Astrocyte (in vitro differentiated cells and primary cell): ENCODE measurements at regions not wholly inside any gene's neighbourhood (a gene's known extent, or its start where the extent isn't known, plus 50 kb on each side); places are given as distances from the start of the nearest gene placed in this dataset.

Experiments used
- DNase-seq: peaks from one replicate; pipeline ENCODE4 v3.0.0-alpha.2; 2010; ENCODE audit warnings: low read depth
- FAIRE-seq: peaks from 2 replicates; lab custom pipeline; 2011; peaks lifted over from hg19 to GRCh38; lab: Jason Lieb, UNC
- H2AFZ ChIP-seq: 2 replicates; pipeline ENCODE4 v1.6.0; 2012; ENCODE audit warnings: low read depth, low read length, inconsistent platforms
- H3K27ac ChIP-seq: 2 replicates; pipeline ENCODE4 v1.5.1; 2011; ENCODE audit warnings: low read depth, low read length, inconsistent platforms
- H3K27me3 ChIP-seq: 2 replicates; pipeline ENCODE4 v1.6.0; 2011; ENCODE audit warnings: low read length, inconsistent platforms; ENCODE audit not compliant: insufficient read depth
- H3K36me3 ChIP-seq: 2 replicates; pipeline ENCODE4 v1.5.1; 2011; ENCODE audit warnings: low read length, inconsistent platforms; ENCODE audit not compliant: insufficient read depth
- H3K4me1 ChIP-seq: 2 replicates; pipeline ENCODE4 v1.5.1; 2011; ENCODE audit warnings: low read length, inconsistent platforms; ENCODE audit not compliant: insufficient read depth
- H3K4me2 ChIP-seq: 2 replicates; pipeline ENCODE4 v1.6.0; 2012; ENCODE audit warnings: low read length, inconsistent platforms
- H3K4me3 ChIP-seq: 2 replicates; pipeline ENCODE4 v1.5.1; 2011; ENCODE audit warnings: low read depth, mild to moderate bottlenecking, low read length, inconsistent platforms; ENCODE audit not compliant: insufficient read depth
- H3K79me2 ChIP-seq: 2 replicates; pipeline ENCODE4 v1.6.0; 2012; ENCODE audit warnings: mild to moderate bottlenecking, low read length, inconsistent platforms; ENCODE audit not compliant: insufficient read depth
- H3K9ac ChIP-seq: 2 replicates; pipeline ENCODE4 v1.6.0; 2012; ENCODE audit warnings: mild to moderate bottlenecking, low read length, inconsistent platforms
- H3K9me3 ChIP-seq: 2 replicates; pipeline ENCODE4 v1.5.1; 2012; ENCODE audit warnings: low read depth, mild to moderate bottlenecking, low read length, inconsistent platforms; ENCODE audit not compliant: insufficient read depth
- H4K20me1 ChIP-seq: 2 replicates; pipeline ENCODE4 v1.6.0; 2012; ENCODE audit warnings: low read length, inconsistent platforms; ENCODE audit not compliant: insufficient read depth
- H3K27ac Mint-ChIP-seq: one replicate; pipeline ENCODE4 v1.8.0; 2021; ENCODE audit warnings: mild to moderate bottlenecking, mixed read lengths; ENCODE audit not compliant: unreplicated experiment
- H3K27me3 Mint-ChIP-seq: one replicate; pipeline ENCODE4 v1.8.0; 2021; ENCODE audit warnings: low read depth, mixed read lengths; ENCODE audit not compliant: unreplicated experiment
- H3K36me3 Mint-ChIP-seq: one replicate; pipeline ENCODE4 v1.8.0; 2021; ENCODE audit warnings: low read depth, mixed read lengths; ENCODE audit not compliant: unreplicated experiment
- H3K4me1 Mint-ChIP-seq: one replicate; pipeline ENCODE4 v1.8.0; 2021; ENCODE audit warnings: low read depth, mixed read lengths; ENCODE audit not compliant: unreplicated experiment
- H3K4me3 Mint-ChIP-seq: one replicate; pipeline ENCODE4 v1.8.0; 2021; ENCODE audit warnings: mild to moderate bottlenecking, moderate library complexity, mixed read lengths; ENCODE audit not compliant: unreplicated experiment
- H3K9me3 Mint-ChIP-seq: one replicate; pipeline ENCODE4 v1.8.0; 2021; ENCODE audit warnings: mild to moderate bottlenecking, mixed read lengths; ENCODE audit not compliant: unreplicated experiment
- CTCF ChIP-seq: IDR thresholded peaks from 2 replicates; pipeline ENCODE4 v1.5.1; 2011; ENCODE audit warnings: low read depth, mild to moderate bottlenecking, inconsistent platforms, low read length, moderate library complexity; ENCODE audit not compliant: insufficient read depth
- EZH2 ChIP-seq: IDR thresholded peaks from 2 replicates; pipeline ENCODE4 v1.6.1; 2012; ENCODE audit warnings: mild to moderate bottlenecking, low read length, inconsistent platforms; ENCODE audit not compliant: insufficient read depth

- no peaks in the 10 kb centered on the region for H3K36me3 ChIP-seq
- no peaks in the 10 kb centered on the region for H3K27me3 Mint-ChIP-seq
- H3K9ac ChIP-seq, result no peak overlapping the region
- no peak overlapping the region for H3K4me3 Mint-ChIP-seq
- no peaks in the 10 kb centered on the region for H3K4me1 ChIP-seq
- H3K9me3 Mint-ChIP-seq, result no peaks in the 10 kb centered on the region
- no peak overlapping the region for H3K4me3 ChIP-seq
- H3K4me1 Mint-ChIP-seq, result no peaks in the 10 kb centered on the region
- H4K20me1 ChIP-seq, result no peaks in the 10 kb centered on the region
- no peaks in the 10 kb centered on the region for H3K27me3 ChIP-seq
- no peak for TF ChIP-seq CTCF
- TF ChIP-seq EZH2, result no peak
- H3K36me3 Mint-ChIP-seq, result no peaks in the 10 kb centered on the region
- H3K79me2 ChIP-seq, result no peaks in the 10 kb centered on the region
- H2AFZ ChIP-seq, result no peak overlapping the region
- no peak overlapping the region for H3K4me2 ChIP-seq
- H3K27ac ChIP-seq, result no peak overlapping the region
- FAIRE-seq (no peak), DNase-seq (no peak)
- H3K9me3 ChIP-seq, result no peaks in the 10 kb centered on the region
- no peak overlapping the region for H3K27ac Mint-ChIP-seq
These were observed 340.2 kb downstream of the SLCO4C1 start for GRCh38 chr5:101955891-101956290.

GRCh38 chr5:101950019-101950418, 346.1 kb downstream of the SLCO4C1 start:
- H3K9ac ChIP-seq, result no peak overlapping the region
- no peak for TF ChIP-seq CTCF
- TF ChIP-seq EZH2, result no peak
- no peak for FAIRE-seq

GRCh38 chr5:101948615-101949014, 347.5 kb downstream of the SLCO4C1 start:
- no peaks in the 10 kb centered on the region for H3K27me3 ChIP-seq
- H3K79me2 ChIP-seq, result no peaks in the 10 kb centered on the region
- H3K4me1 ChIP-seq, result no peaks in the 10 kb centered on the region
- TF ChIP-seq EZH2 (no peak), CTCF (no peak)
- no peaks in the 10 kb centered on the region for H3K4me1 Mint-ChIP-seq
- no peaks in the 10 kb centered on the region for H3K36me3 ChIP-seq
- H4K20me1 ChIP-seq, result no peaks in the 10 kb centered on the region
- no peaks in the 10 kb centered on the region for H3K9me3 ChIP-seq
- no peak overlapping the region for H2AFZ ChIP-seq
- H3K27ac ChIP-seq, result no peak overlapping the region
- H3K27me3 Mint-ChIP-seq, result no peaks in the 10 kb centered on the region
- no peak for FAIRE-seq
- no peak overlapping the region for H3K4me3 Mint-ChIP-seq
- H3K9ac ChIP-seq, result no peak overlapping the region
- no peak for DNase-seq
- no peak overlapping the region for H3K4me2 ChIP-seq
- H3K36me3 Mint-ChIP-seq, result no peaks in the 10 kb centered on the region
- H3K27ac Mint-ChIP-seq, result no peak overlapping the region
- peaks cover 2% of the 10 kb centered on the region for H3K9me3 Mint-ChIP-seq
- no peak overlapping the region for H3K4me3 ChIP-seq

More at GRCh38 chr5:101950019-101950418, 346.1 kb downstream of the SLCO4C1 start:
- H4K20me1 ChIP-seq, result no peaks in the 10 kb centered on the region
- H3K36me3 ChIP-seq, result no peaks in the 10 kb centered on the region
- no peak overlapping the region for H2AFZ ChIP-seq
- no peaks in the 10 kb centered on the region for H3K79me2 ChIP-seq
- H3K9me3 ChIP-seq, result no peaks in the 10 kb centered on the region
- DNase-seq, result no peak
- H3K27ac Mint-ChIP-seq, result no peak overlapping the region
- H3K9me3 Mint-ChIP-seq, result peaks cover 2% of the 10 kb centered on the region
- H3K4me3 Mint-ChIP-seq, result no peak overlapping the region
- no peak overlapping the region for H3K27ac ChIP-seq
- H3K4me1 Mint-ChIP-seq, result no peaks in the 10 kb centered on the region
- no peak overlapping the region for H3K4me3 ChIP-seq
- no peak overlapping the region for H3K4me2 ChIP-seq
- no peaks in the 10 kb centered on the region for H3K27me3 Mint-ChIP-seq
- no peaks in the 10 kb centered on the region for H3K4me1 ChIP-seq
- no peaks in the 10 kb centered on the region for H3K36me3 Mint-ChIP-seq
- H3K27me3 ChIP-seq, result no peaks in the 10 kb centered on the region
